GM12873 (cell line): ENCODE measurements at regions not wholly inside any gene's neighbourhood (a gene's known extent, or its start where the extent isn't known, plus 50 kb on each side); places are given as distances from the start of the nearest gene placed in this dataset.

Experiments
- CTCF ChIP-seq: IDR thresholded peaks from 2 replicates; pipeline ENCODE4 v1.5.1; 2012; ENCODE audit warnings: low read depth, mild to moderate bottlenecking, moderate library complexity, low read length, control low read depth; ENCODE audit not compliant: insufficient read depth; ENCODE audit errors: missing control alignments

GRCh38 chr20:56841346-56841908 is 212.3 kb downstream of the TFAP2C start:
- no peak for TF ChIP-seq CTCF

- TF ChIP-seq CTCF, result no peak
Measured at GRCh38 chr20:56842056-56842455, 212.9 kb downstream of the TFAP2C start.

- TF ChIP-seq CTCF, result no peak
Measured at GRCh38 chr20:56843386-56843785, 214.3 kb downstream of the TFAP2C start.

GRCh38 chr20:56843817-56844216 is 214.7 kb downstream of the TFAP2C start:
- no peak for TF ChIP-seq CTCF

GRCh38 chr20:56845546-56846086 is 216.5 kb downstream of the TFAP2C start:
- TF ChIP-seq CTCF, result no peak

- no peak for TF ChIP-seq CTCF
Measured at GRCh38 chr20:56848561-56848960, 219.5 kb downstream of the TFAP2C start.

- no peak for TF ChIP-seq CTCF
Measured at GRCh38 chr20:56851552-56851951, 222.4 kb downstream of the TFAP2C start.
